Lung (tissue), 12 donors: ENCODE measurements at regions not wholly inside any gene's neighbourhood (a gene's known extent, or its start where the extent isn't known, plus 50 kb on each side); places are given as distances from the start of the nearest gene placed in this dataset. TPM values are rescaled to one million over a fixed set of nuclear protein-coding genes. Genes with fewer than 3 reads are reported as not detected.

Experiments
- ATAC-seq: fragments of 200-7000 bp; cut with Tn5 transposase; one replicate; pipeline ENCODE4 v1.9.1; 2020; ENCODE audit warnings: moderate number of reproducible peaks; ENCODE audit not compliant: insufficient read depth, low FRiP score
- DNase-seq, 3 donors: peaks; one replicate each; pipeline ENCODE4 v3.0.0-alpha.2; 2013 to 2017
- H3K27ac ChIP-seq, 2 donors: one replicate each; pipeline ENCODE4 v1.5.1; 2013; ENCODE audit warnings: mild to moderate bottlenecking in 2 of 2, moderate library complexity in 2 of 2, control low read depth in 1 of 2, inconsistent platforms in 1 of 2, low read depth in 1 of 2, low read length in 1 of 2
- H3K27me3 ChIP-seq, 3 donors: one replicate each; pipeline ENCODE4 v1.5.1; 2013; ENCODE audit warnings: low read length in 2 of 3; ENCODE audit not compliant: control insufficient read depth in 3 of 3, insufficient read depth in 3 of 3
- H3K36me3 ChIP-seq, 4 donors: one replicate each; pipeline ENCODE4 v1.5.1; 2013; ENCODE audit warnings: low read length in 4 of 4, mild to moderate bottlenecking in 1 of 4, moderate library complexity in 1 of 4; ENCODE audit not compliant: control insufficient read depth in 4 of 4, insufficient read depth in 4 of 4
- H3K4me1 ChIP-seq, 5 donors: one replicate each; pipeline ENCODE4 v1.5.1; 2013; ENCODE audit warnings: low read length in 5 of 5, mild to moderate bottlenecking in 2 of 5, moderate library complexity in 1 of 5; ENCODE audit not compliant: control insufficient read depth in 5 of 5, insufficient read depth in 5 of 5
- H3K4me3 ChIP-seq: one replicate; pipeline ENCODE4 v1.5.1; 2013; ENCODE audit warnings: mild to moderate bottlenecking, control low read depth, moderate library complexity
- H3K9ac ChIP-seq, 2 donors: one replicate each; pipeline ENCODE4 v1.5.1; 2013; ENCODE audit warnings: low read length in 2 of 2, control low read depth in 1 of 2; ENCODE audit not compliant: insufficient read depth in 1 of 2
- H3K9me3 ChIP-seq, 4 donors: one replicate each; pipeline ENCODE4 v1.5.1; 2013; ENCODE audit warnings: low read length in 3 of 4, mild to moderate bottlenecking in 1 of 4, moderate library complexity in 1 of 4; ENCODE audit not compliant: control insufficient read depth in 4 of 4, insufficient read depth in 3 of 4
- CTCF ChIP-seq: IDR thresholded peaks from 2 replicates; pipeline ENCODE4 v1.5.1; 2012; ENCODE audit warnings: mild to moderate bottlenecking; ENCODE audit errors: control extremely low read depth, extremely low read depth
- WGBS, 2 donors: extraction: QIAGEN DNeasy Blood & Tissue Kit; methylation state at CpG; one replicate each; pipeline ENCODE4 v1.1.7; 2013; 5-methylcytosine and 5-hydroxymethylcytosine counted together
- small RNA-seq: library from RNA; depleted of rRNA; stranded (forward); fragments of <200 nt; gene quantifications from one replicate; pipeline ENCODE3, GENCODE V24; 2014; ENCODE audit warnings: low replicate concordance
- donor health status: control.
- donor health status: control.
- donor health status: Bipolar disorder and iron deficiency.
- donor health status: healthy.
- donor health status: DM: yes; HTN: yes; CAD: no.

DNA sequence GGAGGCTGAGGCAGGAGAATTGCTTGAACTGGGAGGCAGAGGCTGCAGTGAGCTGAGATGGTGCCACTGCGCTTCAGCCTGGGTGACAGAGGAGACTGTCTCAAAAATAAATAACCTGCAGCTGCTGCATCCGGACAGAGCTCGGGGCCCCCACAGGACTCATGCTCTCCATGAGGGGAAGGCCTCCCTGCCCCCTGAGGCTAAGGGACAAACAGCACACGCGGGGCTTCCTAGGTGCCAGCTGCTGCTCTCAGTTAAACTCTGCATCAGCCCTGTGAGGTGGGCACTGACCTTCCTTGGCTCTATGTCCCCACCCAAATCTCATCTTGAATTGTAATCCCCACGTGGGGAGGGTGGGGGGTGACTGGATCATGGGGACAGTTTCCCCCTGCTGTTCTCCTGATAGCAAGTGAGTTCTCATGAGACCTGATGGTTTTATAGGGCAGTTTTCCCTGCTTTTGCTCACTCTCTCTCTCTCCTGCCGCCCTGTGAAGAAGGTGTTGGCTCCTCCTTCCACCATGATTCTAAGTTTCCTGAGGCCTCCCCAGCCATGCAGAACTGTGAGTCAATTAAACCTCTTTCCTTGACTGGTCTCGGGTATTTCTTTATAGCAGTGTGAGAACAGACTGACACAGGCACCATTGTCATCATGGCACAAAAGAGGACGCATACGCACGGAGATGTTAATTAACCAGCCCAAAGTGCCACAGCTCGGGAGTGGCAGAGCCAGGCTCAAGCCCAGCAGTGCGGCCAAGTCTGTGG, 49.9 kb upstream of the TAF1B start:
- Histone ChIP-seq H3K4me1 (peaks cover 0 to 12% (median 0%) of the 10 kb centered on the region in 5 donors), H3K36me3 (no peaks in the 10 kb centered on the region), H3K9ac (no peak overlapping the region), H3K27me3 (no peaks in the 10 kb centered on the region), H3K27ac (no peak overlapping the region), H3K9me3 (no peaks in the 10 kb centered on the region), H3K4me3 (no peak overlapping the region)
- ATAC-seq (no peak), DNase-seq (no peak)
- no peak for TF ChIP-seq CTCF
- 78 to 81% methylated on average over 13 of the region's 13 CpGs for WGBS, 2 donors

Small RNAs in the stretch of these regions (small RNA-seq; reads per million reads assigned to genes)
- gene AC082651.2 = not detected
- not detected for gene RNU4-73P
